ENCODE measurements at regions not wholly inside any gene's neighbourhood (a gene's known extent, or its start where the extent isn't known, plus 50 kb on each side); places are given as distances from the start of the nearest gene placed in this dataset.

- H2AFZ ChIP-seq (ENCODE audit: low read depth, low read length) = no peak overlapping the region
- H3K27me3 ChIP-seq (ENCODE audit: insufficient read depth, low read length) = no peaks in the 10 kb centered on the region
- no peaks in the 10 kb centered on the region for H3K4me1 ChIP-seq (ENCODE audit: insufficient read depth, low read length)
- H3K4me3 ChIP-seq (ENCODE audit: low read length) = no peak overlapping the region
- H3K36me3 ChIP-seq (ENCODE audit: insufficient read depth, low read length) = no peaks in the 10 kb centered on the region
- no peaks in the 10 kb centered on the region for H3K9me3 ChIP-seq (ENCODE audit: low read length)
These were observed 231.3 kb downstream of the FOXD2 start for GRCh38 chr1:47669081-47669585.

DNA sequence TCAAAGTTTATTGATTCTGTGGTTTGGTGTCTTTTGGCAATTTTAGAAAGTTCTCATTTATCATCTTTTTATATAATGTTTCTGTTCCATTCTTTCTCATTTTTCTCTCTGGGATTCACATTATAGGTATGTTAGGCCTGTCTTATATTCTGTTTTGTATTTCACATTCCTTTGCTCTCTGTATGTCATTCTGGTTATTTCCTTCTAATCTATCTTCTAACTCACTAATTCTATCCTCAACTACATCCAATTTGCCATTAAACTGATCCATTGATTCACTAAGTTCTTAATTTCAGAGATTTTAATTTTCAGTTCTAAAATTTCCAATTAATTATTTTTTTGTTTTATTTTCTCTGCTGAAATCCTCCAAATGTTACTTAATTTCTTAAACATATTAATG is 234.8 kb downstream of the FOXD2 start:
- no peaks in the 10 kb centered on the region for H3K27me3 ChIP-seq (ENCODE audit: insufficient read depth, low read length)
- no peaks in the 10 kb centered on the region for H3K9me3 ChIP-seq (ENCODE audit: low read length)
- H3K4me1 ChIP-seq (ENCODE audit: insufficient read depth, low read length) = no peaks in the 10 kb centered on the region
- no peak overlapping the region for H3K4me3 ChIP-seq (ENCODE audit: low read length)
- H3K36me3 ChIP-seq (ENCODE audit: insufficient read depth, low read length) = no peaks in the 10 kb centered on the region
- no peak overlapping the region for H2AFZ ChIP-seq (ENCODE audit: low read depth, low read length)

DNA sequence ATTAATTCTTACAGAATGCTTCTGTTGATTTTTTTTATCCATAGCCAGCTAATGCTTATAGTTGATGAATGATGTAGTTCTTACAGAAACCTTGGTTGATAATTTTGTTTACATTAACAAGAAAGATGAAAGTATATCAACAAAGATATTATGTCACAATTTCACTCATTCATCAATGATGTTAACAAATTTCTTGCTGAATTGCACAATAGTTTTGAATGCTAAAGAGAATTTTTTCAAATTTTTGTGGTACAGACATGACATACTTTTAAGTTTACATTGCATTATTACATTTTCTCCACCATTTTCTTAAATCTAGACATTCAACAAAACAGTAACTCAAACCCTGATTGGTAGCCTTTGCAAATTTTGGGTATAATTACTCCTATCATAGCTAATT is 236.3 kb downstream of the FOXD2 start:
- Histone ChIP-seq H3K36me3 (ENCODE audit: insufficient read depth, low read length) (no peaks in the 10 kb centered on the region), H2AFZ (ENCODE audit: low read depth, low read length) (no peak overlapping the region), H3K27me3 (ENCODE audit: insufficient read depth, low read length) (no peaks in the 10 kb centered on the region), H3K9me3 (ENCODE audit: low read length) (no peaks in the 10 kb centered on the region), H3K4me3 (ENCODE audit: low read length) (no peak overlapping the region), H3K4me1 (ENCODE audit: insufficient read depth, low read length) (no peaks in the 10 kb centered on the region)

DNA sequence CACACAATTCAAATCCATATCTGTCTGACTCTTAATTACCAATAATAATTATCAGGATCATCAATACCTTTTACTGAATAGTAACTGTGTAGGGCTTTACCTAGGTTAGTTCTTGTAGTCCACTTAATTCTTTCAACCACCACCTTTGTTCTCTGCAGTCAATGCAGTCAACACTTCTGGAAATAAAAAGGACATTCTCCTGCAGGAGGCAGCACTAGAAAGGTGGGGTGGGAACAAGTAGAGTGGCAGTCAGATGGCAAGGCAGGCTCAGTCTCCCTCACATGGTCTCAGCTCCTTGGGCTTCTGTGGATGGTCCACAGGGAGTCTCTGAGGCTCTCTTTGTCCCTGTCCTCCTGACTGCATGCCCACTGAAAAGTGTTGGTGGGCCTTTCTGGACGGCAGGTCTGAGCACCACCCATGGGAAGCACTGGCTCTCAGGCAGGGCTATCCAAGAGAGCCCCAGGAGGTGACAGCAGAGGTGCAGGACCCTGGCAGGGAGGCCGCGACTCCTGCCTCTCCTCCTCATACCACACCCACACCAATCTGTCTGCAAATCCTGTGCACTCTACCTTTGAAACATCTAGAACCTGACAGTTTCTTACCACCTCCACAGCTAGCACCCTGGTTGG is 237.3 kb downstream of the FOXD2 start:
- H3K4me1 ChIP-seq (ENCODE audit: insufficient read depth, low read length) = no peaks in the 10 kb centered on the region
- H3K36me3 ChIP-seq (ENCODE audit: insufficient read depth, low read length) = no peaks in the 10 kb centered on the region
- H2AFZ ChIP-seq (ENCODE audit: low read depth, low read length) = no peak overlapping the region
- no peak overlapping the region for H3K4me3 ChIP-seq (ENCODE audit: low read length)
- no peaks in the 10 kb centered on the region for H3K27me3 ChIP-seq (ENCODE audit: insufficient read depth, low read length)
- no peaks in the 10 kb centered on the region for H3K9me3 ChIP-seq (ENCODE audit: low read length)

DNA sequence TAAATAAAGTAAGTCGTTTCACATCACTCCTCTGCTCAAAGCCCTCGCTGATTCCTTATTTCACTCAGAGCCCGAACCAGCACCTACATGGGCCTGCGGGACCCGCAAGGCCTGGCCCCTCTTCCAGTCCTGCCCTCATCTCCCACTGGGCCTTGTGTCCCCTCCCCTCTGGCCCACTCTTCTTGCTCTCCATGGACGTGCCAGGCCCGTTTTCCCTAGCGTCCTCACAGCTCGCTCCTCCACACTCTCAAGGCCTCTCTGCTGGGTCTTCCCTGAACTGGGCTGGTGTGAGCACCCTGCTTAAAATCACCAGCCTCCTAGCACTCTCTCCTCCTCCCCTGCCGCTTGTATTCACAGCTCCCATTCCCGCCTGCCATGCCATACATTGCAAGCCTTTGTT is 237.9 kb downstream of the FOXD2 start:
- no peaks in the 10 kb centered on the region for H3K27me3 ChIP-seq (ENCODE audit: insufficient read depth, low read length)
- no peaks in the 10 kb centered on the region for H3K36me3 ChIP-seq (ENCODE audit: insufficient read depth, low read length)
- H3K4me1 ChIP-seq (ENCODE audit: insufficient read depth, low read length) = no peaks in the 10 kb centered on the region
- no peak overlapping the region for H3K4me3 ChIP-seq (ENCODE audit: low read length)
- no peaks in the 10 kb centered on the region for H3K9me3 ChIP-seq (ENCODE audit: low read length)
- H2AFZ ChIP-seq (ENCODE audit: low read depth, low read length) = no peak overlapping the region

DNA sequence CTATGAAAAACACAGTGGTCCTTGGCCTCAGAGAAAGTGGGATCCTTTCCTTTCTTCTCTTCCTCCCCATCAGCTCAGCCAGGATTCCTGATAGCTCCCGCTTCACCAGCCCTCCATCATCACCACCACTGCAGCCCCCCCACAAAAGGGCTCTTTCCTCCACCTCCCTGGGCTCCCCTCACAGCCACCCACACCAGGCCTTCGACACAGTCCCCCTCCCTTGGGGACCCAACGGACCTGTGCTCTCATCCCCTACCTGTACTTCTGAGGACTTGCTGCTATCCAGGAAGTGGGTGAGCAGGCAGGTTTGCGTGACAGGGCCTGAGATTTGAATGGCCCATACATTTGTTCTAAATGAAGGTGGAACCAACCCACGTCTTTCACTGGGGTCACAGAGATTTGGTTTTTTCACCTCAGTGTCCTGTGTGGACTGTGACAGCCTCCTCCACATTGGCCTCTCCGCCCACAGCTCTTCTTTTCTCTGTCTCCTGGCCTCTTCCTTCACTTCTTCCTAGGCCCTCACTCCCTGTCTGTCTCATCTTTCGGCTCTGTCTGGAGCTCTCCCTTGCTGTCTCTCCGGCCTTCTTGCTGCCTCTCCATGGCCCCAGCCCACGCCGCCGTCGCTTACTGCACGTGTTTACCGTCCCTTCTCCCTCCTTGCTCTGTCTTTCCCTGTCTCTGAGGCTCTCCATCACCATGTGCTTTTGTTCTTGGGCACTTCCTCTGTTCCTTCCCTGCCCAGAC is 238.6 kb downstream of the FOXD2 start:
- H3K36me3 ChIP-seq (ENCODE audit: insufficient read depth, low read length) = no peaks in the 10 kb centered on the region
- no peaks in the 10 kb centered on the region for H3K4me1 ChIP-seq (ENCODE audit: insufficient read depth, low read length)
- H3K27me3 ChIP-seq (ENCODE audit: insufficient read depth, low read length) = no peaks in the 10 kb centered on the region
- no peak overlapping the region for H3K4me3 ChIP-seq (ENCODE audit: low read length)
- no peaks in the 10 kb centered on the region for H3K9me3 ChIP-seq (ENCODE audit: low read length)
- no peak overlapping the region for H2AFZ ChIP-seq (ENCODE audit: low read depth, low read length)

DNA sequence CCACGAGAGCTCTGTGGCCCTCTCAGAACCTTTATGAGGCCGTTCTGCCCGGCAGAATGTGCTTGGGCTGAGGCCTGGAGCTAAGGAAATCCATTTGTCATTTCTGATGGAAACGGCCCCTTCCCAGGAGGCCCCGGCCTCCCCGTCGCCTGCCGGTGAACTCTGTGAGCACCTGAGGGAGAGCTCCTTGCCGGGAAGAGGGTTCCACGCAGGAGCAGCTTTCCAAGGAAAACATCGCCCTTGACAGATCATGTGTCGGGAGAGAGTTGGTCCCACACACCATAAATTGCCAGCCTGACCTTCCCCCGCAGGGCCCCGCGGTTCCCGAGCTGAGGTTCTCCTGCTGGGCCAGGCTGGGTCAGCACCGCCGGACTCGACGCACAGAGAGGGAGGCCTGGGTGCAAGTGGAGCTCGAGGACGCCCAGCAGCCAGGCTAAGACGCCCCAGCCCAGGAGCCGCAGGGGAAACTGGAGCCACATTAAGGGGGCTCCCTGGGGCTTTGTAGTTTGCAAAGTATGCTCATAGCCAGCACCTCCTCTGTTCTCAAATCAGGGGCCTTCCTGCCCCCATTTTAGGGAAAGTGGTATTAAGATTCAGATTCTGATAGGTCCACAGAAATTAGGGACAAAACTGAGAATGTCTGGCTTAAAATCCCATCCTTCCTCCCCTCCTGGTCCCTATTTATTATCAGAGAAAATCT is 239.5 kb downstream of the FOXD2 start:
- no peak overlapping the region for H2AFZ ChIP-seq (ENCODE audit: low read depth, low read length)
- no peaks in the 10 kb centered on the region for H3K27me3 ChIP-seq (ENCODE audit: insufficient read depth, low read length)
- H3K4me3 ChIP-seq (ENCODE audit: low read length) = no peak overlapping the region
- H3K36me3 ChIP-seq (ENCODE audit: insufficient read depth, low read length) = no peaks in the 10 kb centered on the region
- no peaks in the 10 kb centered on the region for H3K4me1 ChIP-seq (ENCODE audit: insufficient read depth, low read length)
- no peaks in the 10 kb centered on the region for H3K9me3 ChIP-seq (ENCODE audit: low read length)

- Histone ChIP-seq H3K9me3 (ENCODE audit: low read length) (no peaks in the 10 kb centered on the region), H2AFZ (ENCODE audit: low read depth, low read length) (no peak overlapping the region), H3K27me3 (ENCODE audit: insufficient read depth, low read length) (no peaks in the 10 kb centered on the region), H3K4me3 (ENCODE audit: low read length) (no peak overlapping the region), H3K4me1 (ENCODE audit: insufficient read depth, low read length) (no peaks in the 10 kb centered on the region), H3K36me3 (ENCODE audit: insufficient read depth, low read length) (no peaks in the 10 kb centered on the region)
These were observed 240.7 kb downstream of the FOXD2 start for GRCh38 chr1:47678464-47678980.

GRCh38 chr1:47679301-47679791 is 241.5 kb downstream of the FOXD2 start:
- Histone ChIP-seq H3K9me3 (ENCODE audit: low read length) (no peaks in the 10 kb centered on the region), H2AFZ (ENCODE audit: low read depth, low read length) (no peak overlapping the region), H3K36me3 (ENCODE audit: insufficient read depth, low read length) (no peaks in the 10 kb centered on the region), H3K27me3 (ENCODE audit: insufficient read depth, low read length) (no peaks in the 10 kb centered on the region), H3K4me3 (ENCODE audit: low read length) (no peak overlapping the region), H3K4me1 (ENCODE audit: insufficient read depth, low read length) (no peaks in the 10 kb centered on the region)

- Histone ChIP-seq H3K27me3 (ENCODE audit: insufficient read depth, low read length) (no peaks in the 10 kb centered on the region), H2AFZ (ENCODE audit: low read depth, low read length) (no peak overlapping the region), H3K36me3 (ENCODE audit: insufficient read depth, low read length) (no peaks in the 10 kb centered on the region), H3K4me1 (ENCODE audit: insufficient read depth, low read length) (no peaks in the 10 kb centered on the region), H3K9me3 (ENCODE audit: low read length) (no peaks in the 10 kb centered on the region), H3K4me3 (ENCODE audit: low read length) (no peak overlapping the region)
These were observed 242.0 kb downstream of the FOXD2 start for GRCh38 chr1:47679826-47680225.

DNA sequence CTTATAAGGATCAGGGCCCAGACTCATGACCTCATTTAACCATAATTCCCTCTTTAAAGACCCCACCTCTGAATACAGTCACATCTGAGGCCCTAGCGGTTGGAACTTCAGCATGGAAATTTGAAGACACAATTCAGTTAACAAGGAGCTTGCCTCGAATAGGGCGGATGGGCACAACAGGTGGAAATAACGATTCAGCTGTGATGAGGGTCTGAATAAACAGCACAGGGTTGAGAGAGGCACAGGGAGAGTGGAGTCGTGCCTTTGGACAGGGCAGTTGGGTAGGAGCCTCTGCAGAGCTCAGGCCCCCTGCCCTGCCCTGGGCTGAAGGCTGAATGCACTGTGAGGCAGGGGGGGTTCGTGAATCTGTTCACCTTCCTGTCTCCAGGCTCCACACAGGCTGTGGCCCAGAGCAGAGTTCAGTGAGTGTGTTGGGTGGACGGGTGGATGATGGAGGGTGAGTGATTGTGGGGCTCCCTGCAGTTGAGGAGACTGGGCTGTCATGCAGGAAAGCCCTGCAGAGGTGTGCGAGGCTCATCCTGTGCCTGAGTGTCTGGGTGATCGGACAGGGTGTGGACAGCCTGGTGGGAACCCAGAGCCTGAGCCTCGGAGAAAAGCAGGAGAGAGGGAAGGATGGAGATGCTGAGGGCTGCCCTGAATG is 243.1 kb downstream of the FOXD2 start:
- Histone ChIP-seq H2AFZ (ENCODE audit: low read depth, low read length) (no peak overlapping the region), H3K4me3 (ENCODE audit: low read length) (no peak overlapping the region), H3K27me3 (ENCODE audit: insufficient read depth, low read length) (peaks cover 8% of the 10 kb centered on the region), H3K9me3 (ENCODE audit: low read length) (no peaks in the 10 kb centered on the region), H3K36me3 (ENCODE audit: insufficient read depth, low read length) (no peaks in the 10 kb centered on the region), H3K4me1 (ENCODE audit: insufficient read depth, low read length) (no peaks in the 10 kb centered on the region)

DNA sequence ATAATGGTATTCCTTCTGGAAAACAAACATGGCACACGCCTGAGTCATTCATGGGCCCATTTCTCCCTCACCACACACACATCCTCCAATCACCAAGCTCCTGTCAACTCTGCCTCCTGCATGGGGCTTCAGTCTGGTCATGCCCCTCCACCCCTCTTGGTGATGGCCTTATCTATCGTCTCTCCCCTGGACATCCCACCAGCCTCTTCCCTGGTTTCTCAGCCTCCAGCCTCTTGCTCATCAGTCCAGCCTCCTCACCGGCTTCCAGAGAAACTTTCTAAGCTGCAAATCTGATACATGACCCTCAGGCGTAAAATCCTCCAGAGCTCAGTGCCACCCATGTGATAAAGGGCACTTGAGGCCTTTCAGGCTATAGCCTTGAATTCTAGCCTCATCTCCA is 243.9 kb downstream of the FOXD2 start:
- Histone ChIP-seq H3K4me3 (ENCODE audit: low read length) (no peak overlapping the region), H2AFZ (ENCODE audit: low read depth, low read length) (no peak overlapping the region), H3K27me3 (ENCODE audit: insufficient read depth, low read length) (peaks cover 11% of the 10 kb centered on the region), H3K4me1 (ENCODE audit: insufficient read depth, low read length) (no peaks in the 10 kb centered on the region), H3K36me3 (ENCODE audit: insufficient read depth, low read length) (no peaks in the 10 kb centered on the region), H3K9me3 (ENCODE audit: low read length) (no peaks in the 10 kb centered on the region)

GRCh38 chr1:47682198-47682597 is 244.4 kb downstream of the FOXD2 start:
- H3K27me3 ChIP-seq (ENCODE audit: insufficient read depth, low read length) = peaks cover 16% of the 10 kb centered on the region
- H2AFZ ChIP-seq (ENCODE audit: low read depth, low read length) = no peak overlapping the region
- no peaks in the 10 kb centered on the region for H3K9me3 ChIP-seq (ENCODE audit: low read length)
- H3K4me1 ChIP-seq (ENCODE audit: insufficient read depth, low read length) = no peaks in the 10 kb centered on the region
- no peaks in the 10 kb centered on the region for H3K36me3 ChIP-seq (ENCODE audit: insufficient read depth, low read length)
- no peak overlapping the region for H3K4me3 ChIP-seq (ENCODE audit: low read length)
